GM21786 (cell line): ENCODE measurements at regions not wholly inside any gene's neighbourhood (a gene's known extent, or its start where the extent isn't known, plus 50 kb on each side); places are given as distances from the start of the nearest gene placed in this dataset.

Experiments
- ATAC-seq: cut with Tn5 transposase; IDR thresholded peaks from one replicate; pipeline ENCODE4 v1.9.1; 2021; ENCODE audit not compliant: unreplicated experiment

DNA sequence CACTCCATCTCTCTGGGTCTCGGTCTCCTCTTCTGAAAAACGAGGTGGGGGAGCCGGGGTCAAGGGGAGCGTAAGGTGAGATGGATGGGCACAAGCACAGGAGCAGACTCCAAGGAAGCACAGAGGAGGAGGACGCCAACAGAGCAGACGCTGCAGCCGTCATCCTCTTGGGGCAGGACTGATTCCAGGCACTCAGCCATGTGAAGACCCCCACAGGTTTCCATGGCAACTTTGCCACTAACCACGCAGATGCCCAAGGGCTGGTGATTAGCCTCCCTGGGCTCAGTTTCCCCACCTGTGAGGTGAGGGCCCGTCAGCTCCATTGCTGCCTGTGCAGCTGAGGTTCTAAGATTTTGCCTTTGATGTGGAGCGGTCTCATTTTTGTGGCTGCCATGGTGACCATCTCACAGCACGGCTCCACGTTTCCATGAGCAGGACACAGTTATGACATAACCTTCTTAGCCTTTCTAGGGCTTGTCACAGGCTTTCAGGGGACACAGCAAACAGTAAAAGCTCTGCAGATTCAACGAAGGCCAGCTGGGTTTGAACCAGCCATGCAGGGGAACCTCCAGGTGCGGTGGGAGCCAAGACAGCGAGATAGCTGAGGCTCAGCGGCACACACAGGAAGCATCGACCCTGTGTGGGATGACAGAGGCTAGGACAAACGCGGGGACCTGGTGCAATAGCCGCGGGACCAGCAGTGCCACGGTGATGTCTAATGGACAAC lies 170.3 kb downstream of the NUP210 start:
- no peak for ATAC-seq

DNA sequence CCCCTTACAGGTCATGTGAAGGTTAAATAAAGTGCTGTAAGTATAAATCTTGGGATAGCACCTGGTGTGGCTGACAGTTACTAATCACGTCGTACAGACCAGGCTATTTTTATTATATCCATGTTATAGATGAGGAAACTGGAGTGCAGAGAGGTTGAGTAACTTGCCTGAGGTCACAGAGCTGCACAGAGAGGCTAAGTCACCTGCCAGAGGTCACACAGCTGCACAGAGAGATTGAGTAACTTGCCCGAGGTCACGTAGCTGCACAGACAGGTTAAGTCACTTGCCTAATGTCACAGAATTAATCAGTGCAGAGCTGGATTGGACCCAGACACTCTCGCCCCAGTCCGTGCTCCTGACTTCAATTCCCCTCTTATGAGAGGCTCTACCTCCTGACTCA lies 171.5 kb downstream of the NUP210 start:
- ATAC-seq, result no peak

DNA sequence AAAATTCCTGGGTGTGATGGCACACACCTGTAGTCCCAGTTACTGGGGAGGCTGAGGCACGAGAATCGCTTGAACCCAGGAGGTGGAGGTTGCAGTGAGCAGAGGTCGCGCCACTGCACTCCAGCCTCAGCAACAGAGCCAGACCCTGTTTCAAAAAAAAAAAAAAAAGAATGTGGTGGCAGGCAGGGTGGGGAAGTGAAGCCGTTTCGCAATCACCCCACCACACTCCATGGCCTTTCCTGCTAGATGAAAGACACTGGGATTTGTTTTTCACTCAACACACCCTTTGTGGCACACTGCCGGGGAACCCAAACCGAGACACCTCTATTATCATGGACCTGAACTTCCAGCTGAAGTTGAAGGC lies 172.4 kb upstream of the IQSEC1 start:
- ATAC-seq, result no peak

DNA sequence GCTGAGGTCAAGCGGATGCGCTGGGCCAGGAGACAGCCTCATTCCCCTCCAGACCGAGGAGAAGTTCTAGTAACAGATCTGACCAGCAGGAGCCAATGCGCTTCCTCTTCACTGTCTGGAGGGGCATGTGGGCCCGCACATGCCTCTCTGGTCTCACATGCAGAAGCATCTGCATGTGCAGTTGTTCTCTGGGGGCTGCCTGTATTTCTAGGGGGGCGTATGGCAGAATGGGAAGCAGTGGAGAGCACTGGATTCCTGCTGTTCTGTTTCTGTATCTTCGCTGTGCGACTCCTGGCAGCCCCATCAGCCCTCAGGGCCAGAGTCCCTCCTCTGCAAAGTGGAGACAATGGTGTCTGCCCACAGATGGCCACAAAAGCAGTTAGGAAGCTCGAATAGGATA lies 170.4 kb upstream of the IQSEC1 start:
- ATAC-seq, result no peak

DNA sequence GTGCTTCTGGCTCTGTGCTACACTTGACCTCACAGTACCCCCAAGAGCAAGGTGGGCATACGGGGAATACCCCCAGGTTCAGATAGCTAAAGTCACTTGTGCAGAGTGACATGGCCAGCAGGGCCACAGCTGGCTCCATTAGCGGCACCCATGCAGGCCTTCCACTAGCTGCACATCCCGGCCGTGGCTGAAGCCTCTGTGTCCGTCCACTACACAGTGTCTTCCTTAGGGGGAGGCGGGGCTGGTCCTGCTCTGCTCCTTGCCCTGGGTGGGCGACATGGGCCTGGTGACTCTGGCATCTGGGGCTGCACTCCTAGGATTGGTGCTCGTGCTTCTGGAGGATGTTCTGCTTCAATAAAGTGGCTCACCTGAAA lies 169.1 kb upstream of the IQSEC1 start:
- no peak for ATAC-seq

DNA sequence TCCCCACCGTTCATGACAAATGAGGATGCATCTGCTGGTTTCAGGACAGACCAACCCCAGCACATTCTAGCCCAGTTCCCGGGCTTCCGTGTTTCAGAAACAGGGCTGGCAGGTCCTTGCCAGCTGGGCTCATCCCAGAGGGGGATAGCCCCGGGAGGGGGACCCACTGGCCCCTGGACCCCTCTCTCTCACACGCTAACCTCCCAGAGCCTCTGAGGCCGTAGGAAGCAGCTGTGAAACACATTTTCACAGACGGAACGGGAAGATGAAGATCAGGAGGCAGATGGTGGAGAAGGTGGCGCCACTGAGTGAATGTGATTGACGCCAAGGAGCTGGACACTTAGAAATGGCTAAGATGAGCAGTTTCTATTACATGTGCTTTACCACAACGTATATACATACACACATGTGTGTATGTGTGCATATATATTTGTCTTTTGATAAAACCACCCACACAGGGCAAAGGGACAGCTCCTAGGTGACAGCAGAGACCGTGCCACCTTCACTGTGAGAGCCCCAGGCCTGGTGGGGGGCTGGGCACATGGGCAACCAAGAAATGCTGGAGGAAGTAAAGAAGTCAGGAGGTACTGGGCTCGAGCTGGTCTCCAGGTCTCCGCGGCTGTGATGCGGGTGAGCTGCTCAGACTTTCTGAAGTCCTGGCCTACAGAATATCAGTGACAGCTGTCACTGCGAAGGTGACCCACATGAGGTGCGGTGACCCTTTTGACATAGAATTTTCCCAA lies 168.6 kb upstream of the IQSEC1 start:
- no peak for ATAC-seq

DNA sequence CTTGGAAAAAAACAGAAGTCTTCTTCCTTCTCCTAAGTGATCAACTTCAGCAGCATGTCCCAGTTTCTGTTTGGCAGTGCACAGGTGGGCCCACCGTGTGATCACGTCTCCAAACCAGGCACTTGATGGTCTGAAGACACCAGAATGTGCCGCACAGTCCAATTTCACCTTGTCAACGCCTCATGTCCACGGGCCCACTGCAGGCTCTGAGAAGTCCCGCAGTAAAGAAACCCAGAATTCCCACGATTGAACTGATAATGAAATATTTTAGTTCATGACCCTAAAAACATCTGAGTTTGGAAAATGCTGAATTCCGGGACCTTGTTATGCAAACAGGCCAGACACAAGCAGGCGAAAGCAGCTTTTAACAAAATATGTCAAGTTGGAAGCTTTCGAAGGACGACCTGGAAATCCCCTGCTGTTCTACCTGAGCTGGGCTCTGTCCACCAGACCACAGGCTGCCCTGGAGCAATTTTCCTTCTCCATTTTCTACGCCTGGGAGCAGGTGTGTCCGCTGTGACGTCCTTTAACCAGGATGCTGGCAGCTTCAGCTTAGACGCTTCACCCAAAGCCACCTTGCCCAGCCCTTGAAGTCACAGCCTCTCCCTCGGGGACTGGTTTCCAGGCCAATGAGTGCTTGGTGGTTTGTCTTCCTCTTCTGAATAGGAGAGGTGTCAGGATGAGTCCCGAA lies 167.8 kb upstream of the IQSEC1 start:
- ATAC-seq, result no peak

DNA sequence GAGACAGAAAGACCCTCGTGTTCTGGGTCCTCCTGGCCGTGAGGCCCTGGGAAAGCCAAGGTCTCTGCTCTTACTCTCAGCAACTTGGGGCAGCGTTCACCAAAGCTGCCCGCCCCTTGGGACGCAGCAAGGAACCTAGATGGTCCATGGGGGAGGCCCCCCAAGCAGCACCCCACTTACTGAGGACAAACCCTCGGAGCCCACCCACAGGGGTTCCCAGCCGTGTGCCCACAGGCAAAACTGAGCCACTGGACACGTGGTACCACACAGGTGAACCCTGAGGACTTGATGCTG lies 166.2 kb upstream of the IQSEC1 start:
- ATAC-seq, result no peak

DNA sequence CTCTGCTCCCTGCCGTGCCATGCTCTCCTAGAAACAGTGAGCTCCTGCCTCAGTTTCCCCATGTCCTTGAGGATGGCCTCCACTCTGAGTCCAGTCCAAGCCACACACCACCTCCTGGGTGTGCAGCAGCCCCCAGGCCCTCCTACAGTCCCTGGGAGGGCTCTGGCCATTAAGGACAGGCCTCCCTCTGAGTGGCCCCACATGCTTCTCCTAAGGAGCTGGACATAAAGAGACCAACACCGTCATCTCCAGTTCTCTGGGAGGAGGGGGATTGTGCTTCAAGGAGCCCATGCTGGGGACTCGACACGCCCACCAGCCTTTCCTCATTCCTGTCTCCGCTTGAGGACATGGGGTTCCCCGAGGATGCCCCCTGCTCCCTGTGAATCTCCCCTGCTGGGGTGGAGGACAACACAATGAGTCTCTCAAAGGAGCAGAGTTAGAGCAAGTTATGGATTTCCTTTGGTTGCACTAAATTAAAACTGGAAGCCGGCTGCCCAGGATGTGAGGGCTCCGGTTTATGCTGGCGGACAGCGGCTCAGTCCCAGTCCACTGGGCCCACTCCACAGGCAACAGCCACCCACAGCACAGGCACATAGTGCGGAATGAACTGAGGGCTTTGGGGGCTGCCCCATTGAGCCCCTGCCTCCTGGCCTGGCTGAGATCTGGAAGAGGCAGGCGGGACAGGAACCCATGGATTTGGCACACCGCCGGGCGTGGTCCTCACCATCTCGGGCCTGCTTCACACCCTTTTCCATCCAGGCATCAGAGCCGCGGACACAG lies 165.6 kb upstream of the IQSEC1 start:
- ATAC-seq, result no peak

DNA sequence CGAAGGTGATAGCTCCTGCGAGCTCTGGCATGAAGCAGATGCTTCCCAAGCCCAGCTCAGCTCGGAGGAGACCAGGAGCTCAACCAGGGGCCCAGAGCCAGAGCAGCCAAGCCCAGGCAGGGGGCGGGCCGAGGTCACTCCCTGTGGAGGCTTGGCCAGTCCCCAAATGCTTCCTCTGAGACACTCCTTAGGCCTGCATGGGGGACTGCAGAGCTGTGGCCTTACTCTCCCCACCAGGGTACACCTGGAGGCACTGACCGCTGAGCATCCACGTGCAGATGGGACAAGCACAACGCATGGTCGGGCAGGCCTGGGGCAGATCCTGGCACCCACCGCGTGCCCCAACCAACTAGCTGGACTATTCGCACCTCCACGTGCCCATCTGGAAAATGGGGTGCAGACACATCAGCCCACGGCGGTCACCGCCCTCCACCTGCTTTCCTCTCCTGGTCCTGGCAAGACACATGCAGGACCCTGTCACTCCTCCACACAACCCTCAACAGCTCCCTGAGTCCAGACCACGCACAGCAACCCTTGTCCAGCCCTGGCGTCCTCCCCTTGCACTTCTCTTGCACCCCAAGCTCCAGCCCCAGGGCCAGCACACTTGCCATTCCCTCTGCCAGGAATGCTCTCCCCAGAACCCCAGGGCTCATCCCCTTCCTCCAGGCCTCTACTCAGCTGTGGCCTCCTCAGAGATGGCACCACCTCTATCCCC lies 164.7 kb upstream of the IQSEC1 start:
- ATAC-seq, result no peak

DNA sequence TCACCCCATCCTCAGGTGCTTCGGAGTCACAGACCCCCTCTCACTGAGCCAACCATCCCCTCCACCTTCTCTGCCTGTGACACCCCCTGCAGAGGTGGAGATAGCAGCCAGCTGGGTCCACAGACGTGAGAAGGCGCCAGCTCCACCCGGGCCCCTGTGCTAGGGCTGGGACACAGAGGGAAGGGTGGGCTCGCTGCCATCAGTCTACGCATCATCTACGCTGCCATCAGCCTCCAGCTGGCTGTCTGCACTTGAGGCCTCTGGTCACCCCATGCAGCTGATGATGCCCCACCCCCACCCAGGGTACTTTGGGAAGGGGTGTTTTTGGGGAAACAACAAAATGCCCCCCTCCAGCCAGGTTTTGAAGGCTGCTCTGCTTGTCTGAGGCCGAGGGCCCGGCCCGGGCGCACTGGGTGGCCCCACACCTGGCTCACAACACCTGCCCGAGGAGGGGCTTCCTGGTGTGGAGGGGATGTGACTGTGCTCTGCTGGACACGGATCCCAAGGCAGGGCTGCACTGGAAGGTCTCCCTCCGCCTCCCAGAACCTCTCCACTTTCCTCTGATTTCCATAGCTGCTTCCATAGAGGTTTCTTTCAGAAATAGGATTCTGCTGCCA lies 163.4 kb upstream of the IQSEC1 start:
- no peak for ATAC-seq

DNA sequence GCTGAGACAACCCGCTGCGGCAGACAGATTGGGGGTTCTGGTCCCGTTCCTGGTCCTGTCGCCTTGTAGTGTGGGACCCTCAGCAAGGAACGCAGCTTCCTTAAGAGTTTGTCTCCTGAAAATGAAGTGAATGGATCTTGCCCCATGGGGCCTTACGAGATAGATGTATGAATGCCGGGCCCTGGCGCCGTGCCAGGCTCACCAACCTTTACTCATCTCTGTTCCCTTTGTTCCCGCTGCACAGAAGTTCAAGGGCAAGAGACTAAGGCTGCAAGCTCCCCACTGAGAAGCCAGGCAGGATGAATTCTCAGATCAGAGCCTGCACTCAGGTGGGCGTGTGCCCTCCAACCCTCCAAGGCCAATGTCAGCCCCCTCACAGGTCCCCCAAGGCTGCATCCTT lies 162.7 kb upstream of the IQSEC1 start:
- ATAC-seq, result no peak

DNA sequence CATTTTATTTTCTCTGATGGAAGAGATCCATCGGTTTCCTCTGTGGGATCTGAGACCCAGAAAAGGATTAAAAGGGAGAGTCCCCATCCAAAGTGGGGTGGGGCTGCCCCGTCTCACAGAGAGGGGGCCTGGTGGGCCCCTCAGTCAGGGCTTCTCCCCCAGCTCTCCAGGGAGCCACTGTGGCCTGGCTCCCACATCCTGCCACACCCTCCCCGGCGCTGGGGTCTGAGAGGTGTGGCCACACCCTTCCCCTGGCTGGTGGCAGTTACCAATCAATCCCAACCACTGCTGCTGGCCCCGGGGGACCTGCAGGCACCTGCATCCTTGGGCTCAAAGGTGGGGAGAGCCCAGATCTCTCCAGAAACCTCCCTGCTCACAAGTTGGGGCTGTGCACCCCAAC lies 161.8 kb upstream of the IQSEC1 start:
- peak; percentile 72 for ATAC-seq

DNA sequence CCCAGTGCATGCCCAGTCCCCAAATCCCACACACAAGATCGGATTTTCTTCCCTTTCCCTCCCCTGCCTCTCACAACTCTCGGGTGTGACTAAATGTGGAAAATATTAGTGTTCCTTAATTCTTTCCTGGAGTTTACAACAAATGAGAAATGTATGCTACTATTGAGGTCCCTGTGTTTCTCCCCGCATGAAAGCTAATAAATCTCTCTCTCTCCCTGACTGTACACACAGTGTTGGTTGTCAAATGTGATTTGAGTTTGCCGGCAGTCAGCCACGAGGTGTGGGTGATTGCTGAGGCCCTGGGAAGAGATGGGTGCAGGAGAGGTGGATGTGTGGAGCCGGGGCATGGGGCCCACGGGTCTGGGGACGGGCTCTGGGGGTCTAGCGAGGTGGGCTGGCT lies 161.4 kb upstream of the IQSEC1 start:
- ATAC-seq, result peak; percentile 13

DNA sequence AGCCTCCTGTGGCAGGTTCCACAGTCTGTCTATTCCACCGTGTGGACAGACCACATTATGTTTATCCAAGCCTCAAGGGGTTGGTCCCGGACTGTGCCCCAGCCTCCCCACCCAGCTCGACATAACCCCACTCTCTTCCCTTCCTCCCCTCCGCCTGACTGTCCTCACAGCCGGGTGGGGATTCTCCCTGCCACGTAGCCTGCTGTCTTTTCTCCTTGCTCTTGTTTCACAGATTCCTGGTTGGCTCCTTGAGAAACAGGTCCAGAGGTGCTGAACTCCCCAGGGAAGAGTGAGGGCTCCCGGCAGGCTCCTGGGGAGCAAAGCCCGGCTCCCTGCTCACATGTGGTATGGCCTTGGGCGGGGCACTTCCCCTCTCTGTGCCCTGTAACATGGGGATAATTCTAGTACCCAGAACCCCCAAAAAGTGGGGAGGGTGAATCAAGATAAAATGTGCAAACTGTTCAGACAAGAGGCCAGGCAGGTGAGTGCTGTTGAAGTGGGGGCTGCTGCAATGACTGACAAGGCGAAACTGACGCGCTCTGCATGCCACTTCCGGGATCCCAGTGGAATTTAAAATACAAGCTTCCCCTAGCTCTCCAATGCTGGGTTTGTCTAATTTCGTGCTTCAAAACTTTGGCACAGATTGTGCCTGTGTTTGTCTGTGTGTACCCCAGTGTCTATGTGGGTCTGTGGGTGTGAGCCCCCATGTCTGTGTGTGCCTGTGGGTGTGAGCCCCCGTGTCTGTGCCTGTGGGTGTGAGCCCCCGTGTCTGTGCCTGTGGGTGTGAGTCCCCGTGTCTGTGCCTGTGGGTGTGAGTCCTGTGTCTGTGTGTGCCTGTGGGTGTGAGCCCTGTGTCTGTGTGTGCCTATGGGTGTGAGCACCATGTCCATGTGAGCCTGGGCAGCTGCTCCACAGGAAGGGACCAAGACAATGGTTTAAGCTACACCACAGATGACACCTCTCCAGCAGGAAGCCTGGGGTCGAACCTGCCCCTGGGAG lies 160.6 kb upstream of the IQSEC1 start:
- no peak for ATAC-seq

DNA sequence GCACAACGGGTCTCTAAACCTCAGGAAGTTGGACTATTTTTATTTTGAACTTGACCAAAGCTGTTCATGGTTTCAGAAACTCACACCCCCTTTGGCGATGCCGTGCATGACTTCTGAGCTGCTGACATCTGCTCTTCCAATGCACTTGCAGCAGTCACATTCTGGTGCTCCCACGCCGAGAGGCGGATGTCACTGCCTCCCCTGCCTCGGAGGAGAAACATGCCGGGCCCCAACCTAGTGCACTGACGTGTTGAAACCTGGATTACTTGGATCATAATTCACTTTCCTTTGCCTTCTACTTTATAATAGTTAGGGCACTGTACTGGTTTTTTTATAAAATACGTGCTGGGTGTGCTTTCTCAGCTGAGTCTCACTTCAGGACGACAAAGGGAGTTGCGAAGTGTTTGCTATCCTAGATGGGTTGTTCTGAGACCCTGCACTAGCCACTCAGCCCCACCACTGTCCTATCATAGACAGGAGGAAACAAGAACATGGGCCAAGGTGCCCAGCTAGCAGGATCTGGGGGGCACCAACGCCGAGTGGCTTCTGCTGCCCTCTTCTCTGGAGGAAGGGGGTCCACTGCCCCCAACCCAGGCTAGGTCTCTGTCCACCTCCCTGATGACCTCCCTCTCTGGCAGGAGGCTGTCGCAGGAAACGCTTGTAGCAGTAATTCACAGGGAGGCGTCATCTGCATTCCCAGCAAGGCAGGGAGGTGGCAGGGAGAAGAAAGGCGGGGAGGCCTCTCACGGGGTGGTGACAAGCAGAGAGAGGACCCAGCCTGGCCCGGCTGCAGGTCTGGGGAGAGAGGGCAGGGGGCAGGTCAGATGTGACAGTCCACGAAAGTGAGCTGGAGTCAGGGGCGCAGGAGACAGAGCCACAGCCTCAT lies 158.8 kb upstream of the IQSEC1 start:
- ATAC-seq, result no peak

DNA sequence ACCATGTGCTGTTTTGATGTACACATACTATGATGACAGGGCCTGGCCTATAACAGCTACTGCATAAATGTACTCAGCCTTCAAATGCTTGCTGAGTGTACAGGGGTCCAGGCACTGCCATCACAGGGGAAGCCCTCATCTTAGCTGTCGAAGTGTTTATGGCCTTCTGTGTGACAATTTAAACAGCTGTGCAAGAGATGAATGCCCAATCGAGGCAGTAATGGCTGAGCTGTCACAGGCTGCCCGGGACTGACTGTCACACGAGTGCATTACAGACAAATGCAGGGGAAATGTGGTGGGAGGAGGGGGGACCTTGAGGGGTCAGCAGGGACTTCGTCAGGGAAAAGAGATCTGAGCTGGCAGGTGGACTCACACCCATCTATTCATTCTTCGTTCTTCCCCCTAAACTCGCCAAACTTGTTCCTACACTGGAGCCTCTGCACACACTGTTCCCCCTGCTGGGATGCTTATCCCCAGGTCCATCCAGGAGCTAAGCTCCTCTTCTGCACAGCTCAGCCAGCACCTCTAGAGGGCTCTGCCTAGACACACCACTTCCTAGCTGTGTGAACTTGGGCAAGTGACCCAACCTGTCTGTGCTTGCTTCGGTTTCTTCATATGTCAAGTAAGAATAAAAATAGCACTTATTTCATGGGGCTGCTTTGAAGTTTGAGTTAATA lies 156.2 kb upstream of the IQSEC1 start:
- ATAC-seq, result no peak

DNA sequence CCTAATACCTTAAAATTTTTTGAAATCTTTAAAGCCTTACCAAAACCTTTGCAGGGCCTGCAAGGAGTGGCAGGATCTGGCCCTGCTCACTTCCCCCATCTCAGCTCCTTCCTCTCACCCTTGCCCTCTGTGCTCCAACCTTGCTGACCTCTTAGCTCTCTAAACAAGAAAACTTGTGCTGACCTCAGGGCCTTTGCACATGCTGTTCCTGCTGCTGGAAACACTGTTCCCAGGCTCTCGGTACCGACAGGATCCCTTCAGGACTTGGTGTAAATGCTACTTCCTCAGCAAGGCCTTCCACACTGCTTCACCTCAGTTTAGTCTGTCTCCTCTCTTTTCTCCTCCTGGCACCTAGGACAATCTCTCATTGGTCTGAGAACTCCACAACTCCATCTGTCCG lies 155.4 kb upstream of the IQSEC1 start:
- ATAC-seq, result no peak
